ENCODE measurements at regions not wholly inside any gene's neighbourhood (a gene's known extent, or its start where the extent isn't known, plus 50 kb on each side); places are given as distances from the start of the nearest gene placed in this dataset.
"Not testable (repeated sequence)": the region's sequence is repeated elsewhere in the genome, so short reads cannot be mapped to it uniquely, and the experiment has no call there.

DNA sequence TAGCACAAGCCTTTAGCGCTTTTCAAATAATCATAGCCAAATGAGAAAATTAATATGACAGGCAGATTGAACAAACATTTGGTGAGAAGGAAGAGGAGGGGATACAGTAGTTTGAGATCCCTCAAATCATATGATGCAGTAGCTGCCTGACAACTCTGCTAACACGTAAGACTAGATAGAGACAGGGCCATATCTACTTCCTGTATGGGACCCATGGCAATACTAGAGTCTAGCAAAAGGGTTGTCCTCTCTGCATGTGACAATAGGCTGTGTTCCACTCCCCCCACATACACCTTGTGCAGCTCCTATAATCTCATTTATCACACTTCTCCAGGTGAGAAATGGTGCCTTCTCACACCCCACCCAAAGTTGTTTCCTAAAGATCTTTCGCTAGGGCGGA lies 134.2 kb upstream of the NBPF9 start:
- H3K4me3 ChIP-seq; H3K27ac ChIP-seq; H3K9me3 ChIP-seq; H3K4me1 ChIP-seq (ENCODE audit: insufficient read depth); H3K27me3 ChIP-seq; H3K36me3 ChIP-seq; intact Hi-C loops (cut with DNase I); DNase-seq: not testable (repeated sequence)
- 100% methylated on average over 2 to 3 of the region's 4 CpGs for WGBS, 3 donors

DNA sequence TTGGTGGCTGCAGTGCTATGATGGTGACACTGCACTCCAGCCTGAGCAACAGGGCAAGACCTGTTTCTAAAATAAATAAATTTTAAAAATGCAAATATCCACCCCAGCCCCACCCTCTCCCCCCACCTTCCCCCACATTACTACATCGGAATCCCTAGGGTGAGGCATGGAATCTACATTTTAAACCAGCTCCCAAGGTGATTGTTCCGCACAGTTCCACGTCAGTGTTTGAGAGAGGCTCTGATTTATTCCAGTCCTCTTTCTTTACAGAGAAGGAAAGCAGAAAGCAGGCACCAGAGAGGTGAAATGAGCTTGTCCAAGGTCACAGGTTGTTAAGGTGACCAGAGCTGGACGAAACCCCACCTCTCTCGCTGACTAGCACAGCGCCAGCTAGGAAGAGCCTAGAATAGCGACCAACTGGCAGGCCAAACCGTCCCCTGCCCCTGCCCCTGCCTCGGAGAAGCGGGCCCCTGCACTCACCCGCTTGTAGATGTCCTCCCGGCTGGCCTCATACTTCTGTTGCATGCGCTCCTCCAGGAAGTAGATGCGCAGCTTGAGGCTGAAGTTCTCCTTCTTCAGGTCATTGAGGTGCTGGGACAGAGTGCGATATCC lies 136.7 kb upstream of the NBPF9 start:
- H3K27ac ChIP-seq; H3K4me1 ChIP-seq (ENCODE audit: insufficient read depth); H3K9me3 ChIP-seq; H3K27me3 ChIP-seq; H3K4me3 ChIP-seq; H3K36me3 ChIP-seq; DNase-seq; intact Hi-C loops (cut with DNase I): not testable (repeated sequence)
- WGBS, 3 donors: no CpG with 5 or more reads among the region's 15 CpGs

DNA sequence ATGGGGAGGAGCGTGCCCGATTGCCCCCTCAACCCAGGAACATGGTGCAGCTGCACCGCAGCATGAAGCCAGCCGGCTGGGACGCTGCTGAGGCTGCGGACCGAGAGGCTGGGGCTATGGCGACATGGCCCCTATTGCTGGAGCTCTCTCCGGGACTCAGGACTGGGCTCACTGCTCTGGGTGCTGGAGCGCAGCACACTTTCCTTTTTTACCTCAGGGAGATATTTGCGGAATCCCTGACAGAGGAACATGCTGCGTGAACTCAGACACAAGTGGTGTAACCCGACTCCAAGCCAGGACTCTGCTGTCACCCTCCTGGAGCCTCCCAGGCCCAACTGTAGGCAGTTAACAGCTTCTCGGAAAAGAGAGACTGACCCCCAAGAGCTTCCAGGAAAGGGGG lies 137.2 kb upstream of the NBPF9 start:
- H3K27ac ChIP-seq; H3K27me3 ChIP-seq; H3K9me3 ChIP-seq; H3K4me1 ChIP-seq (ENCODE audit: insufficient read depth); H3K36me3 ChIP-seq; intact Hi-C loops (cut with DNase I); DNase-seq; H3K4me3 ChIP-seq: not testable (repeated sequence)
- WGBS, 3 donors: 83% methylated on average over 3 of the region's 14 CpGs; no CpG with 5 or more reads in 2 of the 3 donors

DNA sequence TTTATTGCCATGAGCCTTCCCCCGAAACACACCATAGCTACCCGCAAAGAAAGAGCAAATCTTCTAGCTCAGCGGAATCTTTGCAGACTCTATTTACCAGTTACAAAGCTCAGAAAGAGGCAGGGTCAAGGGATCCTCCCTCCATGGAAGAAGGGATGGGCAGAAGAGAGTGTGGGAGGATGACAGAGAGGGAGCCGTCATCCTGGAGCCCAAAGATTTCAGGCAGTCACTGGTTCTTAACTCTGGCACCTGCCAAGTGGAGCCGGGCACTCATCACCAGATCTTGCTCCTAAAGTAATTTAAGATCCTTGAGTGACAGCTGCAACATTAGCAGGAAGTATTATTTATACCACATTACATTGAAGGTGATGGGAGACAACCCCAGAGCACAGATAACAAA lies 137.9 kb upstream of the NBPF9 start:
- H3K4me1 ChIP-seq (ENCODE audit: insufficient read depth); intact Hi-C loops (cut with DNase I); DNase-seq; H3K36me3 ChIP-seq; H3K27me3 ChIP-seq; H3K4me3 ChIP-seq; H3K9me3 ChIP-seq; H3K27ac ChIP-seq: not testable (repeated sequence)
- WGBS, 3 donors: no CpG with 5 or more reads among the region's 5 CpGs

DNA sequence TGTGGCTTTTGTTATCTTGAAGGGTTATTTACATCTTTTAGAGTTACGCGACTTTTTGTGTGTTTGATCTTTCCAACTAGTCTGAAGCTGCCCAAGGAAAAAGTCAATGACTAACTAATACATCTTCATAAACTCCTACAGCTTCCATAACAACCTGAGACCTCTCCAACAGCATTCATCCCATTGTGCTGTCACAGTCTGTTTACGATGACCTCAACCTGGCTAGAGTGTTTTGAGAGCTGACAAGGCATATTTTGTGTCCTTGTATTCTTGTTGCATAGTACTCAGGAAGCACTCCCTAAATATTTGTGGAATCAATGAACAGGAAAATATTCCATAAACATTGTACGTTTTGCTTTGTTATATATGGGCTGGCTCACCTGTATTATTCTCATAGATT lies 140.2 kb upstream of the NBPF9 start:
- intact Hi-C loops (cut with DNase I): not testable (repeated sequence)

DNA sequence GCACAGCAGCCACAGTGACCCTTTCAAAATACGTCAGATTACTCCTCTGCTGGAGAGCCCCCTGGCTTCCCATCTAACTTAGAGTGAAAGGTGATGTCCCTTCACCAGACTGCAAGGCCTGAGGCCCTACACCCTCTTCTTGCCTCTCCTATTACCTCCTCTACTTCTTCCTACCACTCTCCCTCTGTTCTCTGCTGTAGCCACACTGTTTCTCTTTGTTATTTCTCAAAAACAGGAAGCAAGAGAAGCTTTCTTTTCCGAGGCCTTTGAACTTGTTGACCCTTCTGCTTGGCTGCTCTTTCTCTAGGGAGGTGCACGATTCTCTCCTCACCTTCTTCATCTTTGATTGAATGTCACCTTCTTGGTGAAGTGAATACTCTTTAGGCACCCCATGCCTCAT lies 141.3 kb upstream of the NBPF9 start:
- DNase-seq; H3K36me3 ChIP-seq; H3K9me3 ChIP-seq; intact Hi-C loops (cut with DNase I); H3K4me3 ChIP-seq; H3K27ac ChIP-seq; H3K4me1 ChIP-seq (ENCODE audit: insufficient read depth); H3K27me3 ChIP-seq: not testable (repeated sequence)
- WGBS, 3 donors: 51 to 80% methylated on average over 2 of the region's 3 CpGs; no CpG with 5 or more reads in 1 of the 3 donors

More for the DNA sequence above, 140.2 kb upstream of the NBPF9 start:
- not testable (repeated sequence) for H3K36me3 ChIP-seq; H3K27ac ChIP-seq; H3K27me3 ChIP-seq; H3K9me3 ChIP-seq; H3K4me3 ChIP-seq; H3K4me1 ChIP-seq (ENCODE audit: insufficient read depth); DNase-seq
- WGBS, 3 donors: no CpG with 5 or more reads among the region's 4 CpGs

DNA sequence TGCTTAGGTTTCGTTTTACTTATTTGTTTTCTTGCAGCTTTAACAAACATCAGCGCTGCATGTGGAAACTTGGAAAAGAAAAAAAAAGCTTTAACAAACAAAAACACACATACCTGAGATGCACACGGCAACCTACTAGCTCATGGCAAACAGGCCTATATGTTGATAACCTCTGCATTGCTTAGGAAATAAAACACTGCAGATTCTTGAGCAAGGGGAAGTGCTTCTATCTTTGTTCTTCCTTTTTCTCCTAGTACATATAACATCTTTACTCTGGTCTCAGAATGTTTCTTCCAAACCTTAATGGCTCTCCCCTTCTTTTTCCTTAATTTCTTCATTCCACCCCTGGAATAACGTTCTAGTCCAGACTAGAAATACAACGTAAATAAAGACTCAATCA lies 142.9 kb upstream of the NBPF9 start:
- H3K36me3 ChIP-seq; H3K9me3 ChIP-seq; H3K27ac ChIP-seq; H3K4me3 ChIP-seq; H3K27me3 ChIP-seq; H3K4me1 ChIP-seq (ENCODE audit: insufficient read depth); intact Hi-C loops (cut with DNase I); DNase-seq: not testable (repeated sequence)
- WGBS, 3 donors: no CpG with 5 or more reads among the region's 5 CpGs

DNA sequence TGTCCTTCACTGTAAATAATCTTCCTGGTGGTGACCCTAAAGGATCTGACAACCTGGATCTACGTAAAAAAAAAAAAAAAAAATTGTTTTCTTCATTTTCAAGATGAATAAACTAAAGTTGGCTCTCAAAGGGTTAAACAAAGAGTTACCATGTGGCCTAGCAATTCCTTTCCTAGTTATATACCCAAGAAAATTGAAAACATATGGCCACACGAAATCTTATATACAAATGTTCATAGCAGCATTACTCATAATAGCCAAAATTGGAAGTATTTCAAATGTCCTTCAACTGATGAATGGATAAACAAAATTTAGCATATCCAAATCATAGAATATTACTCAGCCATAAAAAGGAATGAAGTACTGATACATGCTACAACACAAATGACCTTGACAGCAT lies 145.3 kb upstream of the NBPF9 start:
- H3K27ac ChIP-seq; H3K27me3 ChIP-seq; H3K9me3 ChIP-seq; H3K4me3 ChIP-seq; H3K4me1 ChIP-seq (ENCODE audit: insufficient read depth); H3K36me3 ChIP-seq; DNase-seq; intact Hi-C loops (cut with DNase I): not testable (repeated sequence)
- 81 to 100% methylated on average over 1 of the region's 2 CpGs; no CpG with 5 or more reads in 1 of the 3 donors for WGBS, 3 donors

DNA sequence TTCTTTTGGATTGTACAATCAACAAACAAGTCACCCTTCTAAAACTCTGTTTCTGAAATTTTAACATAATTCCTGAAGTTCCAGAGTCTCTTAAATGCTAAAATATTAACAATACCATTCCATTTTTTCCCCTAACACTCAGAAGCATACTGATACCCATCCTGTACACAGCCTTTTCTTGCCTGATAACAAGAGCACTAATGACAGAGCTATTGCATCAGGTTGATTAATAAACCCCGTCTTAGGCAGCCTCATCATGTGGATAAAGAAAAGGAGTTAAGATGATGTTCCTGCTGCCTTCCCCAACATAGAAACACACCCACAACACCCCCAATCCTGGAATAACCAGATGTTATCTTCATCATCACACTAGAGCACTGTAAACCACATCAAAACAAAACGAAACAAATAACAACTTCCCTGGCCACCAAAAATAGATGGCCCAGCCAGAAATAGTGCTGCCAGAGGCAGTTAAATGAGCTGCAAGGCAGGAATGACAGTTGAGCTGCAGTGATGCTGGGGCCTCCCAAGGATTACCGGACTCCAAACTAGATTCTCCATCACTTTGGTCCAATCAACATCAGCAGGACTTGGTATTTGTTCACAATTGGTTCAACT lies 146.6 kb upstream of the NBPF9 start:
- intact Hi-C loops (cut with DNase I); H3K9me3 ChIP-seq; H3K27me3 ChIP-seq; H3K27ac ChIP-seq; H3K36me3 ChIP-seq; DNase-seq; H3K4me3 ChIP-seq; H3K4me1 ChIP-seq (ENCODE audit: insufficient read depth): not testable (repeated sequence)
- WGBS, 3 donors: 97 to 100% methylated on average over 1 of the region's 3 CpGs; no CpG with 5 or more reads in 1 of the 3 donors

DNA sequence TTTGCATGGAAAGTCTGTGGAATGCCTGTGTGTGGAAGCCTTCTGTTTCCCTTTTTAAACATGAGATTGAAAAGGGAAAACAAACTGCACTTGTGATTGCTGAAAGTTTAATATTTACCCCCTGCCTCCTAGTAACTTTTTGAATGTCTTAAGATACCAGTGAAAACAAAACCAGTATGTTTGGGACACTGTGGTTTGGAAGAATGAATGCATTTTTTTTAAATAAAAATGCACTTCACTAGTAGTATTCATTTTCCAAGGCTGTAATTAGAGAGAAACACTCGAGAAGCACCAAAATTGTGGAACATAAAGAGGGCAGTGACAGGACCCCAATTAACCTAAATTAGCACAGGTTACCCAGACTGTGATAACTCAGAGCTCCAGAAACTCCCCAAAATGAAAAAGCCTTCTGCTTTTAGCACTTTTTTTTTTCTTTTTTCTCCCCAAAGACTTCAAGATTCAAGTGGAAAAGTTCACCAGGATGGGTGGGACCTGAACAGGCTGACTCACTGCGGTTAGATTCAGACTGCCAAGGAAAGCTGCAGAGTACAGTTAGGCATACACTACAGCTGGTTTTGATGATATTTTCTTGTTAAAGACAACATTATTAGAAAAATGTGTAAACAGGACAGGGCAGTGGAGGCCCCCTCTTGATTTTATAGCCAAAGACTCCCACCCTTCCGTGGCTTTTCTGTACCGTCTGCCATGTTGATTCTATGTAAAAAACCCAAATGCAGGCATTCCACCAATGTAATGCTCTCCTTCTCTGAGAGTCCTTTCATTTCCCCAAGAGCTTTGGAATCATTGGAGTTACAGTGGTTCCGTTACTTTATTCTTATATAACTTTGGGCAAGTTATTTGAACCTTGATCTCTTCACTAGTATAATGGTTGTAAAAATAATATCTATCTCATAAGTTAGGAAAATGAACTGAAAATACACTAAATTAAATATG lies 151.8 kb upstream of the NBPF9 start:
- WGBS, 3 donors: 0 to 17% methylated on average over 1 of the region's 5 CpGs; no CpG with 5 or more reads in 1 of the 3 donors
- H3K9me3 ChIP-seq; H3K4me3 ChIP-seq; intact Hi-C loops (cut with DNase I); H3K27ac ChIP-seq; H3K4me1 ChIP-seq (ENCODE audit: insufficient read depth); H3K36me3 ChIP-seq; DNase-seq; H3K27me3 ChIP-seq: not testable (repeated sequence)

DNA sequence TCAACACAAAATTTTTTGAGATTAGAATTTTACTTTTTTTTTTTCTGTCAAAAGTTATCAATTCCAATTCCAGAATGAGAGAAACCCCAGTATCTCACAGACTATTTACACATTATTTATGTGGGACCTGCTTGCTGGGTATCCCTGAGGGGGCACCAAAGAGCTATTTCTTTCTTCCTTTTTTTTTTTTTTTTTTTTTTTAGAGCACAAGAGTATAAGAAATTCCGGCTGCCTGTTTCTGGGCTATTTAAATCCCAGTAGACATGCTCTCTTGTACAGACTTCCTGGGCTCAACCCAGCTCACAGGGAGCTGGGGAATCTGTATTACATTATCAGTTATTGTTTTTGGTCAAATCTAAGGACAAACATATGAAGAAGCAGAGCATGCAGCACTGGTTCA lies 156.9 kb upstream of the NBPF9 start:
- H3K4me3 ChIP-seq; H3K4me1 ChIP-seq (ENCODE audit: insufficient read depth); H3K36me3 ChIP-seq; H3K9me3 ChIP-seq; H3K27me3 ChIP-seq; H3K27ac ChIP-seq; DNase-seq; intact Hi-C loops (cut with DNase I): not testable (repeated sequence)
- WGBS, 3 donors: no CpG with 5 or more reads among the region's 1 CpG

Data from ovary (tissue), 7 donors.